CD4-positive, alpha-beta T cell (primary cell): ENCODE measurements at regions not wholly inside any gene's neighbourhood (a gene's known extent, or its start where the extent isn't known, plus 50 kb on each side); places are given as distances from the start of the nearest gene placed in this dataset.

Experiments used
- ATAC-seq: fragments of 200-7000 bp; cut with Tn5 transposase; one replicate; pipeline ENCODE4 v1.10.0; 2022; ENCODE audit warnings: mild to moderate bottlenecking; ENCODE audit not compliant: poor library complexity
- CTCF ChIA-PET: fragments of 350-600 bp; sonication (Branson Sonifier 250); formaldehyde crosslinking; loops from one replicate; lab custom pipeline; 2021; ENCODE audit warnings: antibody characterized with exemption, inconsistent platforms; lab: Charles Lee
- POLR2A ChIA-PET: fragments of 350-600 bp; sonication (Branson Sonifier 250); formaldehyde crosslinking; loops from one replicate; lab custom pipeline; 2021; ENCODE audit warnings: antibody characterized with exemption, inconsistent platforms; lab: Charles Lee
- DNase-seq, 14 experiments: peaks; one replicate each; pipeline ENCODE4 v3.0.0-alpha.2; 2013 to 2020; ENCODE audit warnings: mixed read lengths in 2 of 14
- H3K27ac ChIP-seq, 2 donors: one replicate each; pipeline versions ENCODE4 v1.5.1 to v1.7.0; 2013; ENCODE audit warnings: low read length in 2 of 2, low read depth in 1 of 2, mild to moderate bottlenecking in 1 of 2
- H3K27me3 ChIP-seq, 2 experiments: 1 replicate in 1 of 2; 2 replicates in 1 of 2; pipeline versions ENCODE4 v1.6.1 to v1.7.0; 2013; ENCODE audit warnings: low read length in 2 of 2, control low read depth in 1 of 2, mild to moderate bottlenecking in 1 of 2, moderate library complexity in 1 of 2; ENCODE audit not compliant: insufficient read depth in 2 of 2, control insufficient read depth in 1 of 2
- H3K36me3 ChIP-seq: one replicate; pipeline ENCODE4 v1.6.1; 2013; ENCODE audit warnings: low read length, control low read depth; ENCODE audit not compliant: insufficient read depth
- H3K4me1 ChIP-seq: one replicate; pipeline ENCODE4 v1.6.1; 2013; ENCODE audit warnings: low read length, control low read depth; ENCODE audit not compliant: insufficient read depth
- H3K4me3 ChIP-seq: one replicate; pipeline ENCODE4 v1.5.1; 2013; ENCODE audit warnings: mild to moderate bottlenecking, low read length, moderate library complexity
- H3K9me3 ChIP-seq, 2 experiments: 1 replicate in 1 of 2; 2 replicates in 1 of 2; pipeline versions ENCODE4 v1.6.1 to v1.7.0; 2013; ENCODE audit warnings: low read length in 2 of 2, mild to moderate bottlenecking in 2 of 2, control low read depth in 1 of 2, moderate library complexity in 1 of 2; ENCODE audit not compliant: control insufficient read depth in 1 of 2, insufficient read depth in 1 of 2
- H3K27ac Mint-ChIP-seq: one replicate; pipeline ENCODE4 v1.8.0; 2020; ENCODE audit warnings: mixed read lengths
- H3K27me3 Mint-ChIP-seq: one replicate; pipeline ENCODE4 v1.8.0; 2021; ENCODE audit warnings: mixed read lengths
- H3K36me3 Mint-ChIP-seq: one replicate; pipeline ENCODE4 v1.8.0; 2021; ENCODE audit warnings: low read depth, mixed read lengths
- H3K4me1 Mint-ChIP-seq: one replicate; pipeline ENCODE4 v1.8.0; 2021; ENCODE audit warnings: low read depth, mixed read lengths
- H3K4me3 Mint-ChIP-seq: one replicate; pipeline ENCODE4 v1.8.0; 2020; ENCODE audit warnings: mild to moderate bottlenecking, mixed read lengths
- H3K9me3 Mint-ChIP-seq: one replicate; pipeline ENCODE4 v1.8.0; 2020; ENCODE audit warnings: mixed read lengths
- CTCF ChIP-seq: fragments of 200-600 bp; IDR thresholded peaks from one replicate; pipeline ENCODE4 v1.8.0; 2022; ENCODE audit warnings: antibody characterized with exemption, mild to moderate bottlenecking
- intact Hi-C, 2 experiments: fragments of 100-400 bp; cut with DNase I in 1 of 2; cut with micrococcal nuclease in 1 of 2; formaldehyde crosslinking; loops; one replicate each; pipeline versions ENCODE4 v1.15.1 to v1.9.0; 2023 to 2025; cut with DNase I, micrococcal nuclease

GRCh38 chr22:27022274-27022895 lies 365.0 kb downstream of the MIAT start:
- peaks cover 33% of the 10 kb centered on the region for H3K27me3 Mint-ChIP-seq

GRCh38 chr22:27022896-27023361 lies 365.5 kb downstream of the MIAT start:
- H3K27ac Mint-ChIP-seq, result no peak overlapping the region
- ATAC-seq, result no peak
- Histone ChIP-seq H3K27ac (no peak overlapping the region), H3K36me3 (no peaks in the 10 kb centered on the region), H3K4me1 (no peaks in the 10 kb centered on the region), H3K4me3 (no peak overlapping the region), H3K9me3 (no peaks in the 10 kb centered on the region), H3K27me3 (peaks cover 4 to 12% of the 10 kb centered on the region in 2 experiments)
- no peak overlapping the region for H3K4me3 Mint-ChIP-seq
- peaks cover 33% of the 10 kb centered on the region for H3K27me3 Mint-ChIP-seq
- no peaks in the 10 kb centered on the region for H3K4me1 Mint-ChIP-seq
- intact Hi-C loops, result no loop called here
- CTCF ChIA-PET, result no interaction called here
- no peak for DNase-seq
- H3K36me3 Mint-ChIP-seq, result no peaks in the 10 kb centered on the region
- POLR2A ChIA-PET, result no interaction called here
- no peak for TF ChIP-seq CTCF
- no peaks in the 10 kb centered on the region for H3K9me3 Mint-ChIP-seq

More at GRCh38 chr22:27022274-27022895, 365.0 kb downstream of the MIAT start:
- Histone ChIP-seq H3K4me1 (no peaks in the 10 kb centered on the region), H3K36me3 (no peaks in the 10 kb centered on the region), H3K9me3 (no peaks in the 10 kb centered on the region), H3K27me3 (peaks cover 4 to 12% of the 10 kb centered on the region in 2 experiments), H3K4me3 (no peak overlapping the region), H3K27ac (no peak overlapping the region)
- POLR2A ChIA-PET, result no interaction called here
- H3K27ac Mint-ChIP-seq, result no peak overlapping the region
- CTCF ChIA-PET, result no interaction called here
- DNase-seq (no peak), ATAC-seq (no peak)
- no peaks in the 10 kb centered on the region for H3K9me3 Mint-ChIP-seq
- intact Hi-C loops, result no loop called here
- H3K4me3 Mint-ChIP-seq, result no peak overlapping the region
- no peak for TF ChIP-seq CTCF
- no peaks in the 10 kb centered on the region for H3K36me3 Mint-ChIP-seq
- H3K4me1 Mint-ChIP-seq, result no peaks in the 10 kb centered on the region

GRCh38 chr22:27023591-27023990 lies 366.2 kb downstream of the MIAT start:
- Histone ChIP-seq H3K9me3 (no peaks in the 10 kb centered on the region), H3K4me1 (no peaks in the 10 kb centered on the region), H3K36me3 (no peaks in the 10 kb centered on the region), H3K4me3 (no peak overlapping the region), H3K27me3 (peaks cover 4 to 12% of the 10 kb centered on the region in 2 experiments), H3K27ac (no peak overlapping the region)
- CTCF ChIA-PET, result no interaction called here
- H3K4me3 Mint-ChIP-seq, result no peak overlapping the region
- ATAC-seq (no peak), DNase-seq (no peak)
- H3K27ac Mint-ChIP-seq, result no peak overlapping the region
- H3K4me1 Mint-ChIP-seq, result no peaks in the 10 kb centered on the region
- TF ChIP-seq CTCF, result no peak
- peaks cover 32% of the 10 kb centered on the region for H3K27me3 Mint-ChIP-seq
- H3K36me3 Mint-ChIP-seq, result no peaks in the 10 kb centered on the region
- intact Hi-C loops, result no loop called here
- POLR2A ChIA-PET, result no interaction called here
- H3K9me3 Mint-ChIP-seq, result peaks cover 2% of the 10 kb centered on the region
